ENCODE measurements at regions not wholly inside any gene's neighbourhood (a gene's known extent, or its start where the extent isn't known, plus 50 kb on each side); places are given as distances from the start of the nearest gene placed in this dataset.

DNA sequence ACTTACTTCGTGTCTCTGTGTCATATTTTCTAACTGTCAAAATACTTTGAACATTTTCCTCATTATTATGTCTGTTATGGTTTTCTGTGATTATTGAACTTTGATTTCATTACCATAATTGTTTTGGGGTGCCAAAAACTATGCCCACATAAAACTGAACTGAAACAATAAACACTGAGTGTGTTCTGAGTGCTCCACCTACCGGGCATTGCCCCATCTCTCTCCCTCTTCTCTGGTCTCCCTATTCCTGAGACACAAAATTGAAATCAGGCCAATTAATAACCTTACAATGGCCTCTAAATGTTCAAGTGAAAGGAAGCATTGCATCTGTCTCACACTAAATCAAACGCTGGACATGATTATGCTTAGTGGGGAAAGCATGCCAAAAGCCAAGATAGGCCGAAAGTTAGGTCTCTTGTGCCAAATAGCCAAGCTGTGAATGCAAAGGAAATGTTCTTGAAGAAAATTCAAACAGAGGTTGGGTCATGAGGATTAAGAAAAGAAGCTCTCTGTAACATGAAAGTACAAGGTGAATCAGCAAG is 972.3 kb downstream of the PCDH7 start:
- no peak for TF ChIP-seq EZH2 (IDR thresholded peaks at IDR 0.05; ENCODE audit: borderline replicate concordance, low read length)
- TF ChIP-seq, protein P1, sequence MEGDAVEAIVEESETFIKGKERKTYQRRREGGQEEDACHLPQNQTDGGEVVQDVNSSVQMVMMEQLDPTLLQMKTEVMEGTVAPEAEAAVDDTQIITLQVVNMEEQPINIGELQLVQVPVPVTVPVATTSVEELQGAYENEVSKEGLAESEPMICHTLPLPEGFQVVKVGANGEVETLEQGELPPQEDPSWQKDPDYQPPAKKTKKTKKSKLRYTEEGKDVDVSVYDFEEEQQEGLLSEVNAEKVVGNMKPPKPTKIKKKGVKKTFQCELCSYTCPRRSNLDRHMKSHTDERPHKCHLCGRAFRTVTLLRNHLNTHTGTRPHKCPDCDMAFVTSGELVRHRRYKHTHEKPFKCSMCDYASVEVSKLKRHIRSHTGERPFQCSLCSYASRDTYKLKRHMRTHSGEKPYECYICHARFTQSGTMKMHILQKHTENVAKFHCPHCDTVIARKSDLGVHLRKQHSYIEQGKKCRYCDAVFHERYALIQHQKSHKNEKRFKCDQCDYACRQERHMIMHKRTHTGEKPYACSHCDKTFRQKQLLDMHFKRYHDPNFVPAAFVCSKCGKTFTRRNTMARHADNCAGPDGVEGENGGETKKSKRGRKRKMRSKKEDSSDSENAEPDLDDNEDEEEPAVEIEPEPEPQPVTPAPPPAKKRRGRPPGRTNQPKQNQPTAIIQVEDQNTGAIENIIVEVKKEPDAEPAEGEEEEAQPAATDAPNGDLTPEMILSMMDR (IDR thresholded peaks at IDR 0.05; ENCODE audit: low read length), result peak; percentile 11; the same call in 1 of the 2 replicates
- H3K36me3 ChIP-seq (ENCODE audit: insufficient read depth, low read length), result no peaks in the 10 kb centered on the region
- H3K9me2 ChIP-seq (ENCODE audit: low read depth, low read length), result no peaks in the 10 kb centered on the region
- H3K9ac ChIP-seq (ENCODE audit: low read length), result no peak overlapping the region
- H3K79me2 ChIP-seq (ENCODE audit: insufficient read depth, low read length), result no peaks in the 10 kb centered on the region
- no peaks in the 10 kb centered on the region for H3F3A ChIP-seq (ENCODE audit: insufficient read depth, low read length)
- no peaks in the 10 kb centered on the region for H3K9me3 ChIP-seq (ENCODE audit: low read length)
- no peaks in the 10 kb centered on the region for H4K20me1 ChIP-seq (ENCODE audit: insufficient read depth, low read length)
- no peak overlapping the region for H3K27ac ChIP-seq (ENCODE audit: low read depth, low read length, poor library complexity, severe bottlenecking)
- no peaks in the 10 kb centered on the region for H3K4me1 ChIP-seq (ENCODE audit: insufficient read depth, low read length, severe bottlenecking)
- no peak overlapping the region for H3K4me3 ChIP-seq (ENCODE audit: low read depth, low read length, poor library complexity, severe bottlenecking)
- no peaks in the 10 kb centered on the region for H3K27me3 ChIP-seq (ENCODE audit: insufficient read depth, low read length)
- no peak overlapping the region for H2AFZ ChIP-seq (ENCODE audit: low read length)
- H3K4me2 ChIP-seq (ENCODE audit: low read length), result no peak overlapping the region

DNA sequence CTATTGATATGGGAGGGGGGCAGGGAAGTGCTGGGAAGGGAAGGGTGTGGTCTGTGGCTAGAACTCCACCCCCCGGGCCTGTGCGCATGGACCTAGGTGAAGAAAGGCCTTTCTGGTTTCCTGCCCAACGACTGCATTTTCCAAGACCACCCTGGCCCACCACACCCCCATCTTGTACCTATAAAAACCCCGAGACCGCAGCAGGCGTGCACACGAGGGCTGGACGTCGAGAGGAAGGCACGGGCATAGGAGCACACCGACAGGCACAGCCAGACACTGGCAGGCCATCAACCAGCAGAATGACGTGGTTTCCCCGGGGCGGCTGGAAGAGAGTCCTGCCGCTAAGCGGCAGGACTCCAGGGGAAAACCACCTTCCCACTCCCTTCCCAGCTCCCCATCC is 981.1 kb downstream of the PCDH7 start:
- H3K4me2 ChIP-seq (ENCODE audit: low read length), result no peak overlapping the region
- H3K4me3 ChIP-seq (ENCODE audit: low read depth, low read length, poor library complexity, severe bottlenecking), result no peak overlapping the region
- no peaks in the 10 kb centered on the region for H3K79me2 ChIP-seq (ENCODE audit: insufficient read depth, low read length)
- no peak overlapping the region for H3K27ac ChIP-seq (ENCODE audit: low read depth, low read length, poor library complexity, severe bottlenecking)
- H3K36me3 ChIP-seq (ENCODE audit: insufficient read depth, low read length), result no peaks in the 10 kb centered on the region
- no peak overlapping the region for H3K9ac ChIP-seq (ENCODE audit: low read length)
- H3K9me2 ChIP-seq (ENCODE audit: low read depth, low read length), result no peaks in the 10 kb centered on the region
- no peak overlapping the region for H2AFZ ChIP-seq (ENCODE audit: low read length)
- no peaks in the 10 kb centered on the region for H3K9me3 ChIP-seq (ENCODE audit: low read length)
- H4K20me1 ChIP-seq (ENCODE audit: insufficient read depth, low read length), result no peaks in the 10 kb centered on the region
- H3K27me3 ChIP-seq (ENCODE audit: insufficient read depth, low read length), result no peaks in the 10 kb centered on the region
- H3F3A ChIP-seq (ENCODE audit: insufficient read depth, low read length), result no peaks in the 10 kb centered on the region
- H3K4me1 ChIP-seq (ENCODE audit: insufficient read depth, low read length, severe bottlenecking), result no peaks in the 10 kb centered on the region
- TF ChIP-seq, protein P1 (IDR thresholded peaks at IDR 0.05; ENCODE audit: low read length), result no peak
- no peak for TF ChIP-seq EZH2 (IDR thresholded peaks at IDR 0.05; ENCODE audit: borderline replicate concordance, low read length)

DNA sequence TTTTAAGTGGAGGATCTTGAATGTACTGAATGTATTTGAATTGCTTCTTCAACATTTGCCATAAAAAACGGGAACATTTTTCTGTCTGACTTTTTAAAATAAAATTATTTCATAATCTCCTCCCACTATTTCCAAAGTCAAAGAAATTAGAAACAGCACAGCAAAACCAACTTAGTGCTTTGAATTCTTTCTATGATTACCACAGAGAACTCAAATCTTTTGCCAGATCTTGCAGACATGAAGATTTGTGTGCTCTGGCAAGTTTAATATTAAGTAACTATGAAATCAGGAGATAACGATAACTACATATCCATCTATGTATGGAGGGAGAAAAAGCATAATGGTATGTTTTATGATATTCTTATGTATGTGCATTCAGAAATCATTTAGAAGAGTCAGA is 982.2 kb downstream of the PCDH7 start:
- Histone ChIP-seq H3K27ac (ENCODE audit: low read depth, low read length, poor library complexity, severe bottlenecking) (no peak overlapping the region), H3K9ac (ENCODE audit: low read length) (no peak overlapping the region), H3K79me2 (ENCODE audit: insufficient read depth, low read length) (no peaks in the 10 kb centered on the region)

More for the DNA sequence above, 982.2 kb downstream of the PCDH7 start:
- Histone ChIP-seq H3K4me1 (ENCODE audit: insufficient read depth, low read length, severe bottlenecking) (no peaks in the 10 kb centered on the region), H3F3A (ENCODE audit: insufficient read depth, low read length) (no peaks in the 10 kb centered on the region), H3K4me2 (ENCODE audit: low read length) (no peak overlapping the region), H3K4me3 (ENCODE audit: low read depth, low read length, poor library complexity, severe bottlenecking) (no peak overlapping the region), H2AFZ (ENCODE audit: low read length) (no peak overlapping the region), H3K36me3 (ENCODE audit: insufficient read depth, low read length) (no peaks in the 10 kb centered on the region), H3K9me2 (ENCODE audit: low read depth, low read length) (no peaks in the 10 kb centered on the region), H3K27me3 (ENCODE audit: insufficient read depth, low read length) (no peaks in the 10 kb centered on the region), H4K20me1 (ENCODE audit: insufficient read depth, low read length) (no peaks in the 10 kb centered on the region), H3K9me3 (ENCODE audit: low read length) (no peaks in the 10 kb centered on the region)
- no peak for TF ChIP-seq EZH2 (IDR thresholded peaks at IDR 0.05; ENCODE audit: borderline replicate concordance, low read length)
- TF ChIP-seq, protein P1 (IDR thresholded peaks at IDR 0.05; ENCODE audit: low read length), result no peak

Data from OCI-LY1 (cell line).